RWPE2 (cell line): ENCODE measurements at regions not wholly inside any gene's neighbourhood (a gene's known extent, or its start where the extent isn't known, plus 50 kb on each side); places are given as distances from the start of the nearest gene placed in this dataset.
"Not testable (repeated sequence)": the region's sequence is repeated elsewhere in the genome, so short reads cannot be mapped to it uniquely, and the experiment has no call there.

Experiments used
- ATAC-seq: fragments of 200-7000 bp; cut with Tn5 transposase; 3 replicates; pipeline ENCODE4 v1.9.1; 2021; ENCODE audit warnings: low read depth
- DNase-seq: peaks from one replicate; pipeline ENCODE4 v3.0.0-alpha.2; 2020; ENCODE audit warnings: low spot score
- H3K27ac ChIP-seq: fragments of 450-650 bp; 2 replicates; pipeline ENCODE4 v1.5.1; 2017; ENCODE audit warnings: mild to moderate bottlenecking; ENCODE audit not compliant: poor library complexity, severe bottlenecking
- H3K27me3 ChIP-seq: fragments of 250-450 bp; sonication (Bioruptor Pico); 2 replicates; pipeline ENCODE4 v1.5.1; 2021; ENCODE audit warnings: mild to moderate bottlenecking, moderate library complexity; ENCODE audit not compliant: insufficient read depth, poor library complexity, severe bottlenecking
- H3K36me3 ChIP-seq: fragments of 250-450 bp; sonication (Bioruptor Pico); 2 replicates; pipeline ENCODE4 v1.5.1; 2020; ENCODE audit warnings: low read depth, mild to moderate bottlenecking, moderate library complexity
- H3K4me1 ChIP-seq: fragments of 250-450 bp; sonication (Bioruptor Pico); 2 replicates; pipeline ENCODE4 v1.5.1; 2021; ENCODE audit warnings: mild to moderate bottlenecking, moderate library complexity; ENCODE audit not compliant: insufficient read depth, poor library complexity, severe bottlenecking
- H3K4me3 ChIP-seq: fragments of 250-450 bp; sonication (Bioruptor Pico); 2 replicates; pipeline ENCODE4 v1.5.1; 2021; ENCODE audit warnings: mild to moderate bottlenecking, moderate library complexity; ENCODE audit not compliant: severe bottlenecking
- H3K9me3 ChIP-seq: fragments of 250-450 bp; sonication (Bioruptor Pico); 2 replicates; pipeline ENCODE4 v1.5.1; 2021; ENCODE audit warnings: mild to moderate bottlenecking, moderate library complexity; ENCODE audit not compliant: severe bottlenecking
- TF ChIP-seq, protein P1 (sequence below): fragments of 450-650 bp; IDR thresholded peaks from one replicate; pipeline ENCODE4 v1.5.1; 2017; ENCODE audit warnings: mild to moderate bottlenecking, moderate library complexity; ENCODE audit not compliant: poor library complexity, severe bottlenecking

DNA sequence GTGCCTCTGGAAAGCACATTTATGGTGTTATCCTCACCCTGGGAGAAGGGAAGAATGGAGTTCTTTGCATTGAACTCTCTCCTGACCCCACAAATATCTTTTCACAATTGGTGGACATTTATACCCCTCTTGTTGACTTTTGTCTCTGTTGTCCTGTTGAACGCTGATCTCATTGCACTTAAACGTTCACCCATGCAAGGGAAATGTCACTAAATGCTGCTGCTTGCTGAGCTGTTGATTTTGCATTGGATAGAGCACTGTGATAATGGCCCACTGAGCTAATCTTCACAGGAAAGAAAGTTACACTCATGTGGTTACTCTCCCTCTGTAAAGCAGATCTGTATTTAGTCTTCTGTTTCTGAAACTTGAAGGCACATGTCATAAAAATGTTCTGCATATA lies 133.4 kb downstream of the FZD1 start:
- Histone ChIP-seq H3K4me1 (no peaks in the 10 kb centered on the region), H3K9me3 (no peaks in the 10 kb centered on the region), H3K27ac (no peak overlapping the region), H3K4me3 (no peak overlapping the region), H3K36me3 (no peaks in the 10 kb centered on the region), H3K27me3 (no peaks in the 10 kb centered on the region)
- DNase-seq: no peak
- ATAC-seq: no peak
- TF ChIP-seq, protein P1, sequence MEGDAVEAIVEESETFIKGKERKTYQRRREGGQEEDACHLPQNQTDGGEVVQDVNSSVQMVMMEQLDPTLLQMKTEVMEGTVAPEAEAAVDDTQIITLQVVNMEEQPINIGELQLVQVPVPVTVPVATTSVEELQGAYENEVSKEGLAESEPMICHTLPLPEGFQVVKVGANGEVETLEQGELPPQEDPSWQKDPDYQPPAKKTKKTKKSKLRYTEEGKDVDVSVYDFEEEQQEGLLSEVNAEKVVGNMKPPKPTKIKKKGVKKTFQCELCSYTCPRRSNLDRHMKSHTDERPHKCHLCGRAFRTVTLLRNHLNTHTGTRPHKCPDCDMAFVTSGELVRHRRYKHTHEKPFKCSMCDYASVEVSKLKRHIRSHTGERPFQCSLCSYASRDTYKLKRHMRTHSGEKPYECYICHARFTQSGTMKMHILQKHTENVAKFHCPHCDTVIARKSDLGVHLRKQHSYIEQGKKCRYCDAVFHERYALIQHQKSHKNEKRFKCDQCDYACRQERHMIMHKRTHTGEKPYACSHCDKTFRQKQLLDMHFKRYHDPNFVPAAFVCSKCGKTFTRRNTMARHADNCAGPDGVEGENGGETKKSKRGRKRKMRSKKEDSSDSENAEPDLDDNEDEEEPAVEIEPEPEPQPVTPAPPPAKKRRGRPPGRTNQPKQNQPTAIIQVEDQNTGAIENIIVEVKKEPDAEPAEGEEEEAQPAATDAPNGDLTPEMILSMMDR: no peak

DNA sequence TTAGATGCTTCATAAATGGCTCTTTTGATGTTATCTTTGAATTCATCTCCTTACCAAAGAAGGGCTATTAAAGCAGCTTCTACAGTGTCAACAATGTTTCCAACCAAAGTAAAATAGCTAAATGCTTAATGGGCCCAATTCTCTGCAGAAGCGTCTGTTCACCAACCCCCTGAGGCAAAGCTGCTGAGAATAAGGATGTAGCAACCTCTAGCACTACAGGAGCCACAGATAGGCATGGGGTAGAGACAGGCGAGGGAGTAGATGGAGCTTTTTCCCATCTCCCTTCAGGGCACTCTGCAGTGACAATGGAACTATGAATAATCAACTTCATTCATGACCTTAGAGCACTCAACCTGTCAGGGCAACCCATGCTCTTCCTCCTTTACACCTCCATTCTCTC lies 134.1 kb downstream of the FZD1 start:
- Histone ChIP-seq H3K27ac (no peak overlapping the region), H3K27me3 (no peaks in the 10 kb centered on the region)
- no peak for ATAC-seq

DNA sequence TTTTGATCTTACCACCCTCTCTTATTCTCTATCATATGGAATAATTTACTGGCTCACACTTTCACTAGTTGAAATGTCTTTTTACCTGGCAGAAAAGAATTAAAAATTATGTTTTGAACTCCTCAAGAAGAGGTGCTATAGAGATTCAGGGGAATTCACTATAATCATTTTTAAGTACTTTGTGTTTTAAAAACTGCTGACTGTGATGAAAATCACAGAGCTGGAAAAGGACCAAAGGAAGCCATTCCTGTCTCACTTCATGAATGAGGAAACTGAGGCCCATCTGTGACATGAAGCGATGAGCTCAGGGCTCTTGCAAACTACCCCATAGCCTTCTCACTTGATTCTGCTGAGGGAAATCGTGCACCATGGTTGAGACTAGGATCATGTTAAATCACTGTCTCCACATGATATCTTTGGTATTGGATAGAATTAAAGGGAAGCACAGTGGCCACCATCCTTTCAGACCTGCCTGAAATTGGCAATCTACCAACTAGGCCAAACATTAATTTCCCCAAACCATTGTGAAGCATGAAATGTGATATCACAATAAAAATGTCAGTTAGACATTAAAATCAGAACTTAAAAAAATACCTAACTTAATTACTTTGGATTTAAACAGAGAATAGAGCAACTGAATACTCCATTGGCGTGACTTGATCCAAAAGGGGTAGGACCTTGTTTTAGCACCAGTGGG lies 141.0 kb downstream of the FZD1 start:
- no peak for DNase-seq
- H3K4me3 ChIP-seq: no peak overlapping the region
- no peaks in the 10 kb centered on the region for H3K36me3 ChIP-seq
- H3K27ac ChIP-seq: no peak overlapping the region
- H3K9me3 ChIP-seq: no peaks in the 10 kb centered on the region
- TF ChIP-seq, protein P1: no peak
- ATAC-seq: no peak
- H3K4me1 ChIP-seq: no peaks in the 10 kb centered on the region
- H3K27me3 ChIP-seq: no peaks in the 10 kb centered on the region

More for the DNA sequence above, 134.1 kb downstream of the FZD1 start:
- TF ChIP-seq, protein P1: no peak
- H3K4me3 ChIP-seq: no peak overlapping the region
- no peak for DNase-seq
- H3K9me3 ChIP-seq: no peaks in the 10 kb centered on the region
- H3K4me1 ChIP-seq: no peaks in the 10 kb centered on the region
- no peaks in the 10 kb centered on the region for H3K36me3 ChIP-seq

DNA sequence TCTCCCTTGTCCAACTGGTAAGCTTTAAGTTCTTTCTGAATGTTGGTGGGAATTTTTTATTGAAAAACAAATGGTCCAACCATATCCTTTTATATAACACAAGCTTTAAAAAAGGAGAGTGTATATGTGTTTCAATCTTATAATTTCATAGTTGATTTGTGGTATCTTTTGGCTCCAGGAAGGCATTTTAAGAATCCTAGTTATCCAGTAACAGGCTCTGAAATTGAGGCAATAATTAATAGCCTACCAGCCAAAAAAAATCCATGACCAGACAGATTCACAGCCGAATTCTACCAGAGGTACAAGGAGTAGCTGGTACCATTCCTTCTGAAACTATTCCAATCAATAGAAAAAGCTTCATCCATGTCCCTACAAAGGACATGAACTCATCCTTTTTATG lies 141.6 kb downstream of the FZD1 start:
- not testable (repeated sequence) for H3K27me3 ChIP-seq, ATAC-seq, H3K9me3 ChIP-seq, DNase-seq, H3K36me3 ChIP-seq, H3K4me1 ChIP-seq, H3K4me3 ChIP-seq, H3K27ac ChIP-seq

DNA sequence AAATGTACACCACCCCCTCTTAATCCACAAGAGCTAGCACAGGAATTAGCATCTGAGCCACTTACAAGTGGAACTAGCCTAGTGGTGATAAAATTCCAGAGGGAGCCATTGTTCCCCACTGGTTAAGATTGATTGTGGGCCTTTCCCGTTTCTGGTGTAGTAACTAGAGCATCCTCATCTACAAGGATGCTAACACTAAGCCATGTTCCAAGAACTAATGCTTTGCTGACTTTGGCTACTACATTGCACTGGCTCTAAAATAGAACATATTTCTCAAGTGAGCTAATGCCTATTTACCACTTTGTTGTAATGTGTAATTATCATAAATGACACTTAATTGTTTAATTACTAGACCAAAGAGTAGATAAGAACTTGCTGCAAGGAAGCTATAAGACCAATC lies 143.7 kb downstream of the FZD1 start:
- H3K27me3 ChIP-seq: peaks cover 3% of the 10 kb centered on the region
- H3K27ac ChIP-seq: no peak overlapping the region
- TF ChIP-seq, protein P1: no peak
- no peaks in the 10 kb centered on the region for H3K36me3 ChIP-seq
- H3K4me1 ChIP-seq: no peaks in the 10 kb centered on the region
- H3K9me3 ChIP-seq: no peaks in the 10 kb centered on the region
- H3K4me3 ChIP-seq: no peak overlapping the region
- no peak for ATAC-seq
- DNase-seq: no peak
